Stomach (tissue), 4 donors: ENCODE measurements at regions not wholly inside any gene's neighbourhood (a gene's known extent, or its start where the extent isn't known, plus 50 kb on each side); places are given as distances from the start of the nearest gene placed in this dataset.

Experiments used
- CTCF ChIP-seq, 7 experiments: fragments of 450-650 bp in 4 of 7; fragments of 200-600 bp in 3 of 7; sonication (generic) in 3 of 7; IDR thresholded peaks; one replicate each; pipeline ENCODE4 v1.5.1; 2016 to 2019; ENCODE audit warnings: antibody characterized with exemption in 7 of 7, control low read depth in 2 of 7, mild to moderate bottlenecking in 1 of 7
- POLR2A ChIP-seq, 4 donors: fragments of 450-650 bp; IDR thresholded peaks; one replicate each; pipeline ENCODE4 v1.6.1; 2016; ENCODE audit warnings: antibody characterized with exemption in 4 of 4, control low read depth in 2 of 4, mild to moderate bottlenecking in 1 of 4, moderate library complexity in 1 of 4

GRCh38 chr16:50887500-50888298 lies 145.8 kb downstream of the CYLD start:
- TF ChIP-seq CTCF (IDR thresholded peaks at IDR 0.05) = no peak
- no peak for TF ChIP-seq POLR2A (IDR thresholded peaks at IDR 0.05)
